GM19328 (cell line): ENCODE measurements at regions not wholly inside any gene's neighbourhood (a gene's known extent, or its start where the extent isn't known, plus 50 kb on each side); places are given as distances from the start of the nearest gene placed in this dataset.
"Not testable (repeated sequence)": the region's sequence is repeated elsewhere in the genome, so short reads cannot be mapped to it uniquely, and the experiment has no call there.

Experiments
- ATAC-seq: cut with Tn5 transposase; IDR thresholded peaks from one replicate; pipeline ENCODE4 v1.9.1; 2021; ENCODE audit warnings: mild to moderate bottlenecking, moderate library complexity; ENCODE audit not compliant: unreplicated experiment

- ATAC-seq = no peak
These were observed 1415.6 kb upstream of the PCDH7 start for GRCh38 chr4:29304595-29304994.

- ATAC-seq = no peak
These were observed 1412.9 kb upstream of the PCDH7 start for GRCh38 chr4:29307256-29307655.

GRCh38 chr4:29307755-29308154 lies 1412.4 kb upstream of the PCDH7 start:
- no peak for ATAC-seq

GRCh38 chr4:29309050-29309449 lies 1411.1 kb upstream of the PCDH7 start:
- no peak for ATAC-seq

- ATAC-seq = no peak
These were observed 1409.9 kb upstream of the PCDH7 start for GRCh38 chr4:29310252-29310651.

- ATAC-seq = no peak
These were observed 1408.9 kb upstream of the PCDH7 start for GRCh38 chr4:29311247-29311646.

- no peak for ATAC-seq
These were observed 1400.4 kb upstream of the PCDH7 start for GRCh38 chr4:29319663-29320340.

- ATAC-seq = no peak
These were observed 1399.1 kb upstream of the PCDH7 start for GRCh38 chr4:29320947-29321620.

- ATAC-seq = no peak
These were observed 1394.2 kb upstream of the PCDH7 start for GRCh38 chr4:29326004-29326403.

- ATAC-seq = no peak
These were observed 1393.4 kb upstream of the PCDH7 start for GRCh38 chr4:29326816-29327215.

GRCh38 chr4:29336861-29337260 lies 1383.3 kb upstream of the PCDH7 start:
- ATAC-seq = no peak

GRCh38 chr4:29372971-29373370 lies 1347.2 kb upstream of the PCDH7 start:
- no peak for ATAC-seq

- no peak for ATAC-seq
These were observed 1344.5 kb upstream of the PCDH7 start for GRCh38 chr4:29375716-29376115.

GRCh38 chr4:29378237-29378636 lies 1341.9 kb upstream of the PCDH7 start:
- ATAC-seq = not testable (repeated sequence)

- ATAC-seq = no peak
These were observed 1329.2 kb upstream of the PCDH7 start for GRCh38 chr4:29390921-29391320.

- no peak for ATAC-seq
These were observed 1315.1 kb upstream of the PCDH7 start for GRCh38 chr4:29405116-29405515.

GRCh38 chr4:29415771-29416170 lies 1304.4 kb upstream of the PCDH7 start:
- ATAC-seq = no peak

- ATAC-seq = no peak
These were observed 1296.1 kb upstream of the PCDH7 start for GRCh38 chr4:29423836-29424721.

GRCh38 chr4:29453303-29453820 lies 1266.8 kb upstream of the PCDH7 start:
- no peak for ATAC-seq

- ATAC-seq = no peak
These were observed 1260.2 kb upstream of the PCDH7 start for GRCh38 chr4:29459926-29460325.

GRCh38 chr4:29467044-29467717 lies 1253.0 kb upstream of the PCDH7 start:
- ATAC-seq = no peak
